AG04450 (cell line): ENCODE measurements at regions not wholly inside any gene's neighbourhood (a gene's known extent, or its start where the extent isn't known, plus 50 kb on each side); places are given as distances from the start of the nearest gene placed in this dataset.

Source experiments
- CTCF ChIA-PET: fragments of 300-600, 350-600 bp; formaldehyde crosslinking; extraction: SDS; loops from one replicate; lab custom pipeline; 2022; ENCODE audit warnings: antibody characterized with exemption, inconsistent platforms; lab: Charles Lee
- POLR2A ChIA-PET: fragments of 350-600 bp; formaldehyde crosslinking; extraction: SDS; loops from one replicate; lab custom pipeline; 2021; ENCODE audit warnings: antibody characterized with exemption, inconsistent platforms; lab: Yijun Ruan, JAX
- DNase-seq: peaks from one replicate; pipeline ENCODE4 v3.0.0-alpha.2; 2011; ENCODE audit warnings: low read depth, low spot score
- H3K27ac ChIP-seq: one replicate; pipeline ENCODE4 v1.5.1; 2012; ENCODE audit warnings: low read depth, low read length, control low read depth
- H3K27me3 ChIP-seq: one replicate; pipeline ENCODE4 v1.6.0; 2012; ENCODE audit warnings: low read length; ENCODE audit not compliant: control insufficient read depth, insufficient read depth
- H3K4me3 ChIP-seq: 2 replicates; pipeline ENCODE4 v1.5.1; 2011; ENCODE audit warnings: mild to moderate bottlenecking, low read depth, low read length, control low read depth
- H3K9me3 ChIP-seq: 2 replicates; pipeline ENCODE4 v1.5.1; 2012; ENCODE audit warnings: low read length; ENCODE audit not compliant: control insufficient read depth, insufficient read depth
- TF ChIP-seq, protein P1 (sequence below): IDR thresholded peaks from 2 replicates; pipeline ENCODE4 v1.5.1; 2011; ENCODE audit warnings: low read depth, low read length, control low read depth, inconsistent platforms

DNA sequence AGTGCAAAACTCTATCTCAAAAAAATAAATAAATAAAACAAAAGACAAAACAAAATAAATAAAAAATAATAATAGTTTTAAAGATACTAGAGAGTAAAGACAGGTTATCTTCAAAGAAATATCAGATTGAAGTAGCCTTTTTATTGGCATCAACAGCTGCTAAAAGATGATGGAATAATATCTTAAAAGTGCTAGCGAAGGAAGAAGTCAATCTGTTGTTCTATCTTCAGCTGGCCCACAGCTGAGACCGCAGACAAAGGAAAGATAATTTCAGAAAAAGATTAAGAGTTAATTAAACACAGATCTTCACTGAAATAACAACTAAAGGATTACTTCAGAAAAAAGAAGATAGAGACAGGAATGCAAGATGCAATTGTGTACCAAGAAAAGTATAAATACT lies 130.2 kb upstream of the PKDCC start:
- no peak overlapping the region for H3K4me3 ChIP-seq
- DNase-seq, result no peak
- ChIA-PET POLR2A (no interaction called here), CTCF (no interaction called here)
- TF ChIP-seq, protein P1, sequence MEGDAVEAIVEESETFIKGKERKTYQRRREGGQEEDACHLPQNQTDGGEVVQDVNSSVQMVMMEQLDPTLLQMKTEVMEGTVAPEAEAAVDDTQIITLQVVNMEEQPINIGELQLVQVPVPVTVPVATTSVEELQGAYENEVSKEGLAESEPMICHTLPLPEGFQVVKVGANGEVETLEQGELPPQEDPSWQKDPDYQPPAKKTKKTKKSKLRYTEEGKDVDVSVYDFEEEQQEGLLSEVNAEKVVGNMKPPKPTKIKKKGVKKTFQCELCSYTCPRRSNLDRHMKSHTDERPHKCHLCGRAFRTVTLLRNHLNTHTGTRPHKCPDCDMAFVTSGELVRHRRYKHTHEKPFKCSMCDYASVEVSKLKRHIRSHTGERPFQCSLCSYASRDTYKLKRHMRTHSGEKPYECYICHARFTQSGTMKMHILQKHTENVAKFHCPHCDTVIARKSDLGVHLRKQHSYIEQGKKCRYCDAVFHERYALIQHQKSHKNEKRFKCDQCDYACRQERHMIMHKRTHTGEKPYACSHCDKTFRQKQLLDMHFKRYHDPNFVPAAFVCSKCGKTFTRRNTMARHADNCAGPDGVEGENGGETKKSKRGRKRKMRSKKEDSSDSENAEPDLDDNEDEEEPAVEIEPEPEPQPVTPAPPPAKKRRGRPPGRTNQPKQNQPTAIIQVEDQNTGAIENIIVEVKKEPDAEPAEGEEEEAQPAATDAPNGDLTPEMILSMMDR, result no peak
- H3K27ac ChIP-seq, result no peak overlapping the region
- peaks cover 4% of the 10 kb centered on the region; the same call in 1 of the 2 replicates for H3K9me3 ChIP-seq
- H3K27me3 ChIP-seq, result no peaks in the 10 kb centered on the region

DNA sequence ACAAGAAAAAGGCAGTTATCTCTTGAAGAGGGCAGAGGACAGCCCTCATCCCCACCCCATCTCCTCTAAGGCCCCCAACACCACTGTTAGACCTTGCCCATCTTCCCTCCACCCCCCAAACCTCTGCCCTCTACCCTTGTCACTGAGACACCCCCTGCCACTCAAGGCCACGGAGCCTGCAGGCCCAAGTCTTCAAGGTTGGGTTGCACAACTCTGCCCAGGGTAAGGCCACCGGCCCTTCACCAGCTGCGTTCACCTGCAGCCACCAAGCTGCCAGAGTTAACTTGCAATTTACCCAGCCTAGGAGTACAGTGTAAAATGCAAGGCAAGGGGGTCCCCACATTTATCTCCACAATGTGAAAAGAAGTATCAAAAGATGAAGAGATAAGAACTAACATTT lies 128.7 kb upstream of the PKDCC start:
- TF ChIP-seq, protein P1, result no peak
- CTCF ChIA-PET, result no interaction called here
- no peak for DNase-seq
- no peak overlapping the region for H3K27ac ChIP-seq
- H3K9me3 ChIP-seq, result no peaks in the 10 kb centered on the region; the same call in 1 of the 2 replicates
- no peaks in the 10 kb centered on the region for H3K27me3 ChIP-seq
- no peak overlapping the region for H3K4me3 ChIP-seq
- POLR2A ChIA-PET, result no interaction called here

DNA sequence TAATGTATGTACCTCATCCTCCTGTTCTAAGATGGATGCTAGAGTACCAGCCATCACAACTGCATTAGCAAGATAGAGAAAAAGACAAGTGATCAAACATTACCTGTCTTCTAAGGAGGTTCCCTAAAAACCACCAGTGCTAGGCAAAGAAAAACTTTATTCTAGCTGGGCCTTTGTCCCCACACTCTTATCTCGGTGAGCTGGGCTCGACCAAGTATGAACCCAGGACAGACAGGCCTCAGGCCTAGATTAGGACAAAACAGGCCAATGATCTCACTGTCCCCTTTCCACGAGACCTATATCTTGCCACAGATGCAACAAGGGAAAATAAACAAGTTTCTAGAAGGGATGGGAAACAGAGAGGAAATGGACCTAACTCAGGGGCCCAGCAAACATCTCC lies 127.6 kb upstream of the PKDCC start:
- H3K9me3 ChIP-seq, result no peaks in the 10 kb centered on the region
- H3K27me3 ChIP-seq, result no peaks in the 10 kb centered on the region
- ChIA-PET CTCF (no interaction called here), POLR2A (no interaction called here)
- DNase-seq, result no peak
- no peak overlapping the region for H3K4me3 ChIP-seq
- H3K27ac ChIP-seq, result no peak overlapping the region
- TF ChIP-seq, protein P1, result no peak

DNA sequence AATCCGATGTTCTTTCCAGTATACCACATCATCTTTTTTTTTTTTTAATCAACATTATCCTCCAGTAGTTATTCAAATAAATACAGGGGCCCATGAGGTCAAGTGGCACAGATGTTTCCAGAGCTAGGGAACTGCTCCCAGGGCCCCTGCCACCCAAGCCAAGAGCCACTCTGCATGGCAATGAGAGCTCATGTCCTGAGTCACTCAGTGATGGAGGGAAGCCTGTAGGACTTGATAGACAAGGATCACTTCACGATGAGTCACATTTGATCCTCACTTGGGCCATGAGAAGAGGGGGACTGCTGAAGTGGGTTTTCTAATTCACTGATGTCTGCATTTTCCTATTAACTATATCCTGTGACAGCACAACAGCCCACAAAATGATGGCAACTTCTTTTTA lies 127.0 kb upstream of the PKDCC start:
- Histone ChIP-seq H3K27ac (no peak overlapping the region), H3K27me3 (no peaks in the 10 kb centered on the region), H3K9me3 (peaks cover 5% of the 10 kb centered on the region; the same call in 1 of the 2 replicates), H3K4me3 (no peak overlapping the region)
- no peak for DNase-seq
- CTCF ChIA-PET, result no interaction called here
- TF ChIP-seq, protein P1, result no peak
- POLR2A ChIA-PET, result no interaction called here

DNA sequence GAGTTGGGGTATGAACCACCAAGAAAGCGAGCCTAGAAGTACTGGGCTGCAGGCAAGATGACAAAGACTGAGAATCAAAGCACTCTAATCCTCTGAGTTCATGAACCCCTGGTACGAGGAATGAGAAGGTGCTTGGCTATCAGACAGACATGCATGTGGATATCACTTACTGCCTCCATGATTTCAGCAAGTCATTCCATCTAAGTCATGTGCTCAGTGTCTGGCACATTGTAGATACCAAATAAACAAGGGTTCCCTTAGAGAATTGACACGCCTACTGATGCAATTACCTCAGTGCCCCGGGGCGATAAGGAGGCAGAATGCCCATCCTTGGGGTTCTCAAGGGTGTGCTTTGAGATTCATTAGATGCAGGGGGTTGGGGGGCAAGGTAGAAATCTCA lies 125.6 kb upstream of the PKDCC start:
- H3K27me3 ChIP-seq, result no peaks in the 10 kb centered on the region
- H3K9me3 ChIP-seq, result peaks cover 5% of the 10 kb centered on the region; the same call in 1 of the 2 replicates
- TF ChIP-seq, protein P1, result no peak
- no peak overlapping the region for H3K27ac ChIP-seq
- DNase-seq, result no peak
- no peak overlapping the region for H3K4me3 ChIP-seq
- POLR2A ChIA-PET, result no interaction called here
- CTCF ChIA-PET, result no interaction called here
